HG02970 (cell line): ENCODE measurements at regions not wholly inside any gene's neighbourhood (a gene's known extent, or its start where the extent isn't known, plus 50 kb on each side); places are given as distances from the start of the nearest gene placed in this dataset.
"Not testable (repeated sequence)": the region's sequence is repeated elsewhere in the genome, so short reads cannot be mapped to it uniquely, and the experiment has no call there.

Source experiments
- ATAC-seq: cut with Tn5 transposase; IDR thresholded peaks from one replicate; pipeline ENCODE4 v1.9.1; 2021; ENCODE audit warnings: mild to moderate bottlenecking, moderate library complexity, moderate number of reproducible peaks; ENCODE audit not compliant: unreplicated experiment, low FRiP score

GRCh38 chr4:120636120-120636630 is 286.4 kb downstream of the PRDM5 start:
- ATAC-seq, result no peak

- no peak for ATAC-seq
Measured at GRCh38 chr4:120633810-120634209, 288.7 kb downstream of the PRDM5 start.

DNA sequence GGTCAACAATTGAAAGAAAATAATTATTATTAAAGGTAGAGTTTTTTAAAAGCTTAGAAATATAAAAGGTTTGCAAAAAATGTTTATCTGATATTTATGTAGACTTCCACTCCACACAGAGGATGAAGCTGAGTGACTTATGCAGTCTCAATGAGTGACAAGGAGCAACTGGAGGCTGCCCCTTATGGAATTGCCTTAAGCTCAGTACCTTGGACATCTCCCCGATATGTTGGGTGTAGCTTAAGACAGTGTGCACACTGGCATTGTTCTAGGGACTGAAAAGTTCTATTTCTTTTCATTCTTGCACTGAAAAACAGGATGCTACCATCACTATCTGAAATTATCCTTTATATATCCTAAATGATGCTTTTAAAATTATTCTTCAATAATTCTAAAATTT is 292.1 kb downstream of the PRDM5 start:
- no peak for ATAC-seq

GRCh38 chr4:120629546-120630108 is 292.9 kb downstream of the PRDM5 start:
- ATAC-seq, result no peak

- no peak for ATAC-seq
Measured at GRCh38 chr4:120622601-120623000, 299.9 kb downstream of the PRDM5 start.

GRCh38 chr4:120617171-120617570 is 305.4 kb downstream of the PRDM5 start:
- ATAC-seq, result no peak

DNA sequence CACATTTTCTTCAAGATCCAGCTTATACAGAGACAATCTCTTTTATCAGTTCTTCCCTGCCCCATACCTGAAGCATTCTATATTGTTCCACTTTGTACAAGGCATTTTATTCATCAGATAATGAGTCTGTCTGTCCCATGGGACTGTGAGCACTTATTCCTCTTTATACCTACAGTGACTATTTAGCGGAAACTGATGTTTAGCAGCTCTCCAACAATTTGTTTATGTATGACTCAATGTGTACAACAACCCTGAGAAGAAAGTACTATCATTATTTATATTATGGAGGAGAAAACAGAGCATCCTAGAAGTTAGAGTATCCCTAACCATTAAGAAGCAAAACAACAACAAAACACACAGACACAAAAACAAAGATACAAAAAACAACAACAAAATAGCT is 306.5 kb downstream of the PRDM5 start:
- ATAC-seq, result no peak

DNA sequence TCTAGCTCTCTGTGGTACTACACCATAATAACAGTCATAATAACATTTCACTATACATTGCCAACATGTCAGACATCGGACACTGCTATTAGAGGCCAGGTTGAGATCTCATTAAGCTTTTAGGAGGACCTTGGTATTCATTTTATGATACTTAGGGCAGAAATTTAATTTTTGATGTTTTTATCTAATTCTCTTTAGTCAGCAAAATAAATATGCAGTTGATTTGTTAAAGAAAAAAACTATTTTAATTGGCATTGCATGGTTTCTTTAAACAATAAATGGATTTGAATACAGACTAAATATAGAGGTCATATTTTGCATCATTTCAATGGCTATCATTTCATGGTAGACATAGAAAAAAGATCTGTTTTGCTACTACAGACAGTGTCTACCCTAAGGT is 308.7 kb downstream of the PRDM5 start:
- no peak for ATAC-seq

DNA sequence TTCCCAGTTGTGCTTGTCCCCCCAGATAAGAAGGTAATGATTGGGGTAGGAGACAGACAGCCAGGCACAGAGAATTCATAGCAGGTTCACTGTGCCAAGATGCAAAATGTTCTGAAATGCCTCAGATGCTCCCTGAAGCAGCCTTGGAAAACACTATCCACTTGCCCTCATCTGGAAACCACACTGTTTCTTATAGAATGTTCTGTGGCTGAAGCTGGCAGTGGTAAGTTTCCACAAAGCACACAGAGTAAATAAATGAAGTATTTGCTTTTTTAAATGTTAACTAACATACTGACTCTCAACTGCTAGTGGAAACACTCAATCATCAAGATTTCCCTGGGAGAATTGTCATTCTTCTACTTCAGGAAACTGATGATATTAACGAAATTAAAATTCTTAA is 311.4 kb downstream of the PRDM5 start:
- no peak for ATAC-seq

DNA sequence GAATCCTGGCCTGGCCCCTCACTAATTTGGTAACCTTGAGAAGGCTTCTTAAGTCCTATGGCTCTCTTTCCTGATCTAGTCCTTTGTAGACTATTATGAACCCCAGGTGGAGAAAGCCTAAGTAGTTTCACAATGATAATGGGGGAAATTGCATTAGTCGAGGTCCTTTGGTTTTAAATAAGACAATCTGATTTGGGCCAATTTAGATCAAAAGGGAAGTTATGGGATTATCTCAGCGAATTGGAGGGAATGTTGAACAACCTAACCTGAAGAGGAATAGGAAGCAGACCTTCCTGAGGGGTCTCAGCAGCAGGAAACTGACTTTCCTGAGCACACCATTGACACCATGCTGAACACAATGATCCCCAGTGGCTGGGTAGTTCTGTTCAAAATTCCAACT is 331.5 kb downstream of the PRDM5 start:
- no peak for ATAC-seq

DNA sequence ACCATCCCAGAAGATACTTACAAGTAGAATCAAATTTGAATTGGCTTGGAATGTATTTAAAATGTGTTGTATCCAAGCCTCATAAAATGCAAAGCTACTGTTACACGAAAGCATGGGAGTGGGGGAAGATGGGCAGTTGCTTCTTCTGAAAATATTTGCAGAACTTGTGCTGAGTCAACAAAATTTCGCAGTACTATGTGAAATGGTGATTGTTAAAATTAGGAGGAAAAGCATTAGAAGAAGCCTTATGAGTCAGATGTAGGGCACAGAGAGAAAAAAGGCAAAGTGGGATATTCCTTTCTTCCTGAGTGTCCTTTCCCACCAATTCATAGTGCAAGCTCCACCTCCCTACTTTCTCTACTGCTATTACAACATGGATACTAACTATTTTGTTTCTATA is 332.7 kb downstream of the PRDM5 start:
- ATAC-seq, result no peak

GRCh38 chr4:120568731-120569130 is 353.8 kb downstream of the PRDM5 start:
- no peak for ATAC-seq

DNA sequence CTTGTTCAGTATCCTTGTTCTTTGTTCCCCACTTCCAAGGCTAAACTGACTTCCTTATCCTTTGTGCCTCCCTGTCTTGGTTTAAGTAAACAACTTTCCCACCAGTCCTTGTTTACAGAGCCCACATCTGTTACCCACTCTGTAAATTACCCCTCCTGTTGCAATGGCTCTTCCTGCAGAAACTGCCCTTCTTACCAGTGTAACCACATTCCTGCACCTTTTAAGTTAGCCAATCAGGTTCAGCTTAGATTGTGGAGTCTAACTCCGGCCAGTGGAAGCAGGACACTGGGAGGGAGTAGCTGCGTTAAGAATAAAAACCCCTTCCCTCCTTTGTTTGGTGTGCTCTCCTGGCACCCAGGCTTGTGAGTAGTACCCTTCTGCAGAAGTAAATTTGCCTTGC is 360.9 kb downstream of the PRDM5 start:
- no peak for ATAC-seq

- no peak for ATAC-seq
Measured at GRCh38 chr4:120557372-120557771, 365.2 kb downstream of the PRDM5 start.

DNA sequence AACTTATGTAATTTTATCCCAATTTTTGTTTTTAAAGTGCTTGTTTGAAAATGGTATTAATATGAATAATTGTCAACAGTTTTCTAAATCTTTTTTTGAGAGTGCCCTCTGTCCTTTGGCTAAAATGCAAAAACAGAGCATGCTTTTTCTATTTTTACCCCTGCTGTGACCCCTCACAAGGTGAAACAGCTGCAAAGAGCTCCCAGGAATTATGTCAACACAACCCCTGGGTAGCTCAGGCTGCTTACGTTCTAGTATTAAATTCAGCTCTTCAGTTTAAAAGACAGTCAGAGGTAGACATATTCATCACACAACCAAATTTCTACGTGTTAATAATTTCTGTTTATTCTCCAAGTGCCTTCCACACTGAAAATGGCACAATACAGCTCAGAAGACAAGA is 367.5 kb downstream of the PRDM5 start:
- no peak for ATAC-seq

- no peak for ATAC-seq
Measured at GRCh38 chr4:120554086-120554485, 368.4 kb downstream of the PRDM5 start.

- not testable (repeated sequence) for ATAC-seq
Measured at GRCh38 chr4:120550624-120551220, 371.8 kb downstream of the PRDM5 start.

DNA sequence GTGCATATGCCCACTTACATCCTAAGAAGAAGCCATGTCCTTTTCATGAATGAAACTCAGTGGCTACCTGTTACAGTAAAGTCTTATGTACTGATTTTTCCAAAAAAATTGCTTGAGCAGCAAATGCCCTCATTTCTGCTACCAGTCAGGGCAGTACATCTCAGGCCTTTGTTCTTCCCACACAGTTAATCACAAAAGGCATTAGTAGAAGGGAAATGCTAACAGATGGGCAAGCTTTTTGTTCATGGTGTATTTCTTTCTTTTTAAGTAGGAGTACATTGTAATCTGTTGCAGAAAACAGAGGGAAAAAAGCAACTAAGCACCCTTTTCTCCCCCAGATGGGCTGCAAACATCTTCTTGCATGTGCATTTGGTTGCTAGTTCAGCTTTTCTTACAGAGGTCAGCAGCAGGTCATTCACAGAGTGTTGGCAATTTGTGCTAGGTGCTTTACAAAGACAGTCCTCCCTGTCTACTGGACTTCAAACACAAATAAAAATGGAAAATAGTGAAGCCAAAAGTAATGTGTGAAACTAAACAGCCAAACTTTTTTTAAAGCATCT is 373.4 kb downstream of the PRDM5 start:
- no peak for ATAC-seq

DNA sequence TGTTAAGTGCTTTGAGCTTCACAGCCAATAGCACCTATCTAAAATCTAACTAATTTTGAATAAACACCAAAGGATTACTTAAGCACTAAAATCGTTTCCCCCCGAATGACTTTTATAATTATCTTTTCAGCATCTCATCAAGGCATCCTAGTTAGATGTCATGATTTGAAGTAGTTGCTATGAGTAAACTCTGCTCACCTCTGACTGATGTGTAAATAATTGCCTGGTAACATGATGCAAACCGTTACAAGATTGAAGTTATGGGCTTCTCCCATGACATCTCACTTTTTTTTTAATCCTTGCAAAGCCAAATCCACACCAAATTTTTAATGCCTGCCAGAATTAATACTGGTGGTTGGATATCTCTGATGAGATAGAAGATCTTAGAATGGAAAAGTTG is 377.1 kb downstream of the PRDM5 start:
- no peak for ATAC-seq

DNA sequence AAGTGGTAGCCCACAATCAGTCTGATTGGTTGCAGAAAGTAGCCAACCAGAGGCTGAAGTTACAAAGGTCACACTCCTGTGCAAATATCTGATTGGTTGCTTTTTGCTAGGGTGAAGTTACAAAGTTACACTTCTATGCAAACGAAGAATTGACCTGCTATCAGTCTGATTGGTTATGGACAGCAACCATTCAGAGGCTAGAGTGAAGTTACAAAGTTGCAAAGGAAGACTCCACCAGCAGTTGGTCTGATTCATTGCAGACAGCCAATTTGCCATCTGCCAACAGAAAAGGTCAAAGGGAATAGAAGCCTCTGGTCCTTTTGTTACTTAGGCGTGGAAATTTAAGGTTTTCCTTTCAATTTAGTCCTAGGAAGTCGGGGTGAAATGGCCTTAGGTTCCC is 377.7 kb downstream of the PRDM5 start:
- no peak for ATAC-seq

GRCh38 chr4:120540625-120541024 is 381.9 kb downstream of the PRDM5 start:
- ATAC-seq, result no peak

- no peak for ATAC-seq
Measured at GRCh38 chr4:120536884-120537283, 385.6 kb downstream of the PRDM5 start.
